H1 (cell line): ENCODE measurements at regions not wholly inside any gene's neighbourhood (a gene's known extent, or its start where the extent isn't known, plus 50 kb on each side); places are given as distances from the start of the nearest gene placed in this dataset.

Source experiments
- CREB1 ChIP-seq: IDR thresholded peaks from 2 replicates; pipeline ENCODE4 v1.6.1; 2012; ENCODE audit warnings: inconsistent platforms
- EP300 ChIP-seq, 2 experiments: IDR thresholded peaks; 1 replicate in 1 of 2; 2 replicates in 1 of 2; pipeline ENCODE4 v1.6.1; 2011 to 2012; ENCODE audit warnings: low read depth in 2 of 2, low read length in 2 of 2, mild to moderate bottlenecking in 2 of 2, borderline replicate concordance in 1 of 2, inconsistent platforms in 1 of 2, moderate library complexity in 1 of 2
- FOSL1 ChIP-seq: IDR thresholded peaks from 2 replicates; pipeline ENCODE4 v1.6.1; 2011; ENCODE audit warnings: mild to moderate bottlenecking, low read depth, low read length, moderate library complexity; ENCODE audit not compliant: insufficient read depth
- KDM5A ChIP-seq: fragments of 200-600 bp; IDR thresholded peaks from 2 replicates; pipeline ENCODE4 v1.7.1; 2012; ENCODE audit warnings: mild to moderate bottlenecking, low read length, inconsistent platforms, mixed read lengths
- POLR2A ChIP-seq, 2 experiments: IDR thresholded peaks; 1 replicate in 1 of 2; 2 replicates in 1 of 2; pipeline ENCODE4 v1.6.1; 2011; ENCODE audit warnings: low read depth in 2 of 2, low read length in 2 of 2, mild to moderate bottlenecking in 2 of 2; ENCODE audit errors: control extremely low read depth in 1 of 2
- POLR2AphosphoS5 ChIP-seq: IDR thresholded peaks from 2 replicates; pipeline ENCODE4 v1.6.1; 2011; ENCODE audit warnings: low read depth, low read length
- SRF ChIP-seq: IDR thresholded peaks from 2 replicates; pipeline ENCODE4 v1.6.1; 2011; ENCODE audit warnings: mild to moderate bottlenecking, low read depth, low read length, moderate library complexity
- SUZ12 ChIP-seq: fragments of 200-600 bp; sonication (generic); IDR thresholded peaks from 2 replicates; pipeline ENCODE4 v1.6.1; 2012; ENCODE audit warnings: mild to moderate bottlenecking, inconsistent platforms, low read length, moderate library complexity, mixed read lengths
- TF ChIP-seq, protein P1 (sequence below), 3 experiments: IDR thresholded peaks; 1 replicate in 2 of 3; 2 replicates in 1 of 3; pipeline versions ENCODE4 v1.5.1 to v1.6.1; 2011; ENCODE audit warnings: low read length in 3 of 3, mild to moderate bottlenecking in 3 of 3, inconsistent platforms in 2 of 3, low read depth in 1 of 3, moderate library complexity in 1 of 3; ENCODE audit not compliant: insufficient read depth in 1 of 3; ENCODE audit errors: control extremely low read depth in 1 of 3

DNA sequence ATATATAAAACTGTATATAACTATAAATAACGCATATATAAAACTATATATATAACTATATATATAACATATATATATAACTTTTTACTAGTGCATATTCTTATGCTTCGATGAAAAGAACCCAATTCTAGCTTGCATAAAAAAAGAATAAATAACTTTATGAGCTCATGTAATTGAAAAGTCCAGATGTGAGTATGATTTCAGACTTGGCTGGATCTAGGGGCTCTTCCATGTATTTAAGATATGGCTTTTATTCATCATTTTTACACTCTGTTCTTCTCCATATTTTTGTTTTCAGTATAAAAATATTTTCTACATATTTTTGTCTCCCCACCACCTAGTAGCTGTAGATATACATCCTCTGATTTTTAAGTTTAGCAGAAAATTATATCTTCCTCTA is 417.5 kb downstream of the CDH11 start:
- TF ChIP-seq POLR2AphosphoS5 (no peak), CREB1 (no peak), SUZ12 (no peak), FOSL1 (no peak), EP300 (IDR thresholded peaks at IDR 0.05; ENCODE audit: borderline replicate concordance in 1 of 2, low read depth in 2 of 2, low read length in 2 of 2) (no peak), POLR2A (IDR thresholded peaks at IDR 0.05; ENCODE audit: control extremely low read depth in 1 of 2, low read depth in 2 of 2, low read length in 2 of 2) (no peak), SRF (no peak), KDM5A (no peak)
- TF ChIP-seq, protein P1, sequence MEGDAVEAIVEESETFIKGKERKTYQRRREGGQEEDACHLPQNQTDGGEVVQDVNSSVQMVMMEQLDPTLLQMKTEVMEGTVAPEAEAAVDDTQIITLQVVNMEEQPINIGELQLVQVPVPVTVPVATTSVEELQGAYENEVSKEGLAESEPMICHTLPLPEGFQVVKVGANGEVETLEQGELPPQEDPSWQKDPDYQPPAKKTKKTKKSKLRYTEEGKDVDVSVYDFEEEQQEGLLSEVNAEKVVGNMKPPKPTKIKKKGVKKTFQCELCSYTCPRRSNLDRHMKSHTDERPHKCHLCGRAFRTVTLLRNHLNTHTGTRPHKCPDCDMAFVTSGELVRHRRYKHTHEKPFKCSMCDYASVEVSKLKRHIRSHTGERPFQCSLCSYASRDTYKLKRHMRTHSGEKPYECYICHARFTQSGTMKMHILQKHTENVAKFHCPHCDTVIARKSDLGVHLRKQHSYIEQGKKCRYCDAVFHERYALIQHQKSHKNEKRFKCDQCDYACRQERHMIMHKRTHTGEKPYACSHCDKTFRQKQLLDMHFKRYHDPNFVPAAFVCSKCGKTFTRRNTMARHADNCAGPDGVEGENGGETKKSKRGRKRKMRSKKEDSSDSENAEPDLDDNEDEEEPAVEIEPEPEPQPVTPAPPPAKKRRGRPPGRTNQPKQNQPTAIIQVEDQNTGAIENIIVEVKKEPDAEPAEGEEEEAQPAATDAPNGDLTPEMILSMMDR (IDR thresholded peaks at IDR 0.05; ENCODE audit: control extremely low read depth in 1 of 3, insufficient read depth in 1 of 3, low read depth in 1 of 3, low read length in 3 of 3): no peak
